GM23338 (cell line): ENCODE measurements at regions not wholly inside any gene's neighbourhood (a gene's known extent, or its start where the extent isn't known, plus 50 kb on each side); places are given as distances from the start of the nearest gene placed in this dataset.
A peak's percentile ranks its signal among the peaks of the same experiment; 100 is the strongest.

Experiments
- ATAC-seq: fragments of 200-7000 bp; cut with Tn5 transposase; 3 replicates; pipeline ENCODE4 v1.9.1; 2020
- DNase-seq: peaks from one replicate; pipeline ENCODE4 v3.0.0-alpha.2; 2015; ENCODE audit warnings: low spot score
- H2AFZ ChIP-seq: fragments of 200-600 bp; sonication (generic); 2 replicates; pipeline ENCODE4 v1.8.0; 2016; ENCODE audit warnings: antibody characterized with exemption, mild to moderate bottlenecking, moderate library complexity
- H3F3A ChIP-seq: fragments of 200-600 bp; sonication (generic); replicated peaks from 2 replicates; pipeline ENCODE4 v1.8.0; 2017; ENCODE audit warnings: antibody characterized with exemption, mixed run types, low read depth
- H3K27ac ChIP-seq: fragments of 200-600 bp; sonication (generic); 2 replicates; pipeline ENCODE4 v1.6.1; 2016; ENCODE audit warnings: low read depth
- H3K27me3 ChIP-seq: fragments of 200-600 bp; sonication (generic); 2 replicates; pipeline ENCODE4 v1.8.0; 2016; ENCODE audit warnings: mild to moderate bottlenecking, mixed run types, moderate library complexity; ENCODE audit not compliant: insufficient read depth
- H3K36me3 ChIP-seq: fragments of 200-600 bp; sonication (generic); 2 replicates; pipeline ENCODE4 v1.8.0; 2016; ENCODE audit warnings: mild to moderate bottlenecking; ENCODE audit not compliant: insufficient read depth
- H3K4me1 ChIP-seq: fragments of 200-600 bp; sonication (generic); 2 replicates; pipeline ENCODE4 v1.8.0; 2016; ENCODE audit warnings: mild to moderate bottlenecking, moderate library complexity; ENCODE audit not compliant: insufficient read depth
- H3K4me2 ChIP-seq: fragments of 200-600 bp; sonication (generic); 2 replicates; pipeline ENCODE4 v1.7.1; 2017; ENCODE audit warnings: mixed run types
- H3K4me3 ChIP-seq: fragments of 200-600 bp; sonication (generic); 2 replicates; pipeline ENCODE4 v1.6.1; 2016; ENCODE audit warnings: mixed run types
- H3K79me2 ChIP-seq: fragments of 200-600 bp; sonication (generic); replicated peaks from 2 replicates; pipeline ENCODE4 v1.8.0; 2017; ENCODE audit warnings: mild to moderate bottlenecking; ENCODE audit not compliant: insufficient read depth
- H3K9me2 ChIP-seq: fragments of 200-600 bp; sonication (generic); 2 replicates; pipeline ENCODE4 v1.8.0; 2017; ENCODE audit not compliant: insufficient read depth
- H4K20me1 ChIP-seq: fragments of 200-600 bp; sonication (generic); replicated peaks from 2 replicates; pipeline ENCODE4 v1.8.0; 2017; ENCODE audit warnings: mild to moderate bottlenecking; ENCODE audit not compliant: insufficient read depth
- H3K27ac Mint-ChIP-seq: 2 replicates; pipeline ENCODE4 v1.8.0; 2020; ENCODE audit warnings: inconsistent platforms, mild to moderate bottlenecking, moderate library complexity, mixed read lengths
- H3K27me3 Mint-ChIP-seq: 3 replicates; pipeline ENCODE4 v1.8.0; 2022; ENCODE audit warnings: low read depth, mild to moderate bottlenecking, moderate library complexity, mixed read lengths, inconsistent platforms; ENCODE audit not compliant: insufficient read depth, poor library complexity
- H3K36me3 Mint-ChIP-seq: 3 replicates; pipeline ENCODE4 v1.8.0; 2021; ENCODE audit warnings: low read depth, mild to moderate bottlenecking, inconsistent platforms, moderate library complexity, mixed read lengths
- H3K4me1 Mint-ChIP-seq: 3 replicates; pipeline ENCODE4 v1.8.0; 2020; ENCODE audit warnings: mild to moderate bottlenecking, inconsistent platforms, mixed read lengths
- H3K4me3 Mint-ChIP-seq: 3 replicates; pipeline ENCODE4 v1.8.0; 2021; ENCODE audit warnings: moderate library complexity, mild to moderate bottlenecking, inconsistent platforms, mixed read lengths
- H3K9me3 Mint-ChIP-seq: 3 replicates; pipeline ENCODE4 v1.8.0; 2020; ENCODE audit warnings: moderate library complexity, mild to moderate bottlenecking, inconsistent platforms, mixed read lengths
- EZH2phosphoT487 ChIP-seq: fragments of 200-600 bp; sonication (generic); IDR thresholded peaks from one replicate; pipeline ENCODE4 v1.8.1; 2018; ENCODE audit warnings: antibody characterized with exemption; ENCODE audit not compliant: unreplicated experiment
- STAT1 ChIP-seq: IDR thresholded peaks from one replicate; pipeline ENCODE4 v1.6.1; 2016; ENCODE audit warnings: antibody characterized with exemption; ENCODE audit not compliant: unreplicated experiment
- TF ChIP-seq, protein P1 (sequence below): fragments of 250-450 bp; sonication (Bioruptor Pico); IDR thresholded peaks from 2 replicates; pipeline ENCODE4 v1.5.0; 2020; ENCODE audit warnings: mild to moderate bottlenecking, moderate library complexity
- TF ChIP-seq, protein P2 (sequence below): IDR thresholded peaks from one replicate; pipeline ENCODE4 v1.6.1; 2018; ENCODE audit warnings: antibody characterized with exemption; ENCODE audit not compliant: unreplicated experiment

GRCh38 chr12:29869946-29870345 is 86.2 kb upstream of the TMTC1 start (continued):
- TF ChIP-seq, protein P1, sequence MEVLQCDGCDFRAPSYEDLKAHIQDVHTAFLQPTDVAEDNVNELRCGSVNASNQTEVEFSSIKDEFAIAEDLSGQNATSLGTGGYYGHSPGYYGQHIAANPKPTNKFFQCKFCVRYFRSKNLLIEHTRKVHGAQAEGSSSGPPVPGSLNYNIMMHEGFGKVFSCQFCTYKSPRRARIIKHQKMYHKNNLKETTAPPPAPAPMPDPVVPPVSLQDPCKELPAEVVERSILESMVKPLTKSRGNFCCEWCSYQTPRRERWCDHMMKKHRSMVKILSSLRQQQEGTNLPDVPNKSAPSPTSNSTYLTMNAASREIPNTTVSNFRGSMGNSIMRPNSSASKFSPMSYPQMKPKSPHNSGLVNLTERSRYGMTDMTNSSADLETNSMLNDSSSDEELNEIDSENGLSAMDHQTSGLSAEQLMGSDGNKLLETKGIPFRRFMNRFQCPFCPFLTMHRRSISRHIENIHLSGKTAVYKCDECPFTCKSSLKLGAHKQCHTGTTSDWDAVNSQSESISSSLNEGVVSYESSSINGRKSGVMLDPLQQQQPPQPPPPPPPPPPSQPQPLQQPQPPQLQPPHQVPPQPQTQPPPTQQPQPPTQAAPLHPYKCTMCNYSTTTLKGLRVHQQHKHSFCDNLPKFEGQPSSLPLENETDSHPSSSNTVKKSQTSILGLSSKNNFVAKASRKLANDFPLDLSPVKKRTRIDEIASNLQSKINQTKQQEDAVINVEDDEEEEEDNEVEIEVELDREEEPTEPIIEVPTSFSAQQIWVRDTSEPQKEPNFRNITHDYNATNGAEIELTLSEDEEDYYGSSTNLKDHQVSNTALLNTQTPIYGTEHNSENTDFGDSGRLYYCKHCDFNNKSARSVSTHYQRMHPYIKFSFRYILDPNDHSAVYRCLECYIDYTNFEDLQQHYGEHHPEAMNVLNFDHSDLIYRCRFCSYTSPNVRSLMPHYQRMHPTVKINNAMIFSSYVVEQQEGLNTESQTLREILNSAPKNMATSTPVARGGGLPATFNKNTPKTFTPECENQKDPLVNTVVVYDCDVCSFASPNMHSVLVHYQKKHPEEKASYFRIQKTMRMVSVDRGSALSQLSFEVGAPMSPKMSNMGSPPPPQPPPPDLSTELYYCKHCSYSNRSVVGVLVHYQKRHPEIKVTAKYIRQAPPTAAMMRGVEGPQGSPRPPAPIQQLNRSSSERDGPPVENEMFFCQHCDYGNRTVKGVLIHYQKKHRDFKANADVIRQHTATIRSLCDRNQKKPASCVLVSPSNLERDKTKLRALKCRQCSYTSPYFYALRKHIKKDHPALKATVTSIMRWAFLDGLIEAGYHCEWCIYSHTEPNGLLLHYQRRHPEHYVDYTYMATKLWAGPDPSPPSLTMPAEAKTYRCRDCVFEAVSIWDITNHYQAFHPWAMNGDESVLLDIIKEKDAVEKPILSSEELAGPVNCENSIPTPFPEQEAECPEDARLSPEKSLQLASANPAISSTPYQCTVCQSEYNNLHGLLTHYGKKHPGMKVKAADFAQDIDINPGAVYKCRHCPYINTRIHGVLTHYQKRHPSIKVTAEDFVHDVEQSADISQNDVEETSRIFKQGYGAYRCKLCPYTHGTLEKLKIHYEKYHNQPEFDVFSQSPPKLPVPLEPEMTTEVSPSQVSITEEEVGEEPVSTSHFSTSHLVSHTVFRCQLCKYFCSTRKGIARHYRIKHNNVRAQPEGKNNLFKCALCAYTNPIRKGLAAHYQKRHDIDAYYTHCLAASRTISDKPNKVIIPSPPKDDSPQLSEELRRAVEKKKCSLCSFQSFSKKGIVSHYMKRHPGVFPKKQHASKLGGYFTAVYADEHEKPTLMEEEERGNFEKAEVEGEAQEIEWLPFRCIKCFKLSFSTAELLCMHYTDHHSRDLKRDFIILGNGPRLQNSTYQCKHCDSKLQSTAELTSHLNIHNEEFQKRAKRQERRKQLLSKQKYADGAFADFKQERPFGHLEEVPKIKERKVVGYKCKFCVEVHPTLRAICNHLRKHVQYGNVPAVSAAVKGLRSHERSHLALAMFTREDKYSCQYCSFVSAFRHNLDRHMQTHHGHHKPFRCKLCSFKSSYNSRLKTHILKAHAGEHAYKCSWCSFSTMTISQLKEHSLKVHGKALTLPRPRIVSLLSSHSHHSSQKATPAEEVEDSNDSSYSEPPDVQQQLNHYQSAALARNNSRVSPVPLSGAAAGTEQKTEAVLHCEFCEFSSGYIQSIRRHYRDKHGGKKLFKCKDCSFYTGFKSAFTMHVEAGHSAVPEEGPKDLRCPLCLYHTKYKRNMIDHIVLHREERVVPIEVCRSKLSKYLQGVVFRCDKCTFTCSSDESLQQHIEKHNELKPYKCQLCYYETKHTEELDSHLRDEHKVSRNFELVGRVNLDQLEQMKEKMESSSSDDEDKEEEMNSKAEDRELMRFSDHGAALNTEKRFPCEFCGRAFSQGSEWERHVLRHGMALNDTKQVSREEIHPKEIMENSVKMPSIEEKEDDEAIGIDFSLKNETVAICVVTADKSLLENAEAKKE (CRISPR knock-in tag) = no peak
- TF ChIP-seq, protein P2, sequence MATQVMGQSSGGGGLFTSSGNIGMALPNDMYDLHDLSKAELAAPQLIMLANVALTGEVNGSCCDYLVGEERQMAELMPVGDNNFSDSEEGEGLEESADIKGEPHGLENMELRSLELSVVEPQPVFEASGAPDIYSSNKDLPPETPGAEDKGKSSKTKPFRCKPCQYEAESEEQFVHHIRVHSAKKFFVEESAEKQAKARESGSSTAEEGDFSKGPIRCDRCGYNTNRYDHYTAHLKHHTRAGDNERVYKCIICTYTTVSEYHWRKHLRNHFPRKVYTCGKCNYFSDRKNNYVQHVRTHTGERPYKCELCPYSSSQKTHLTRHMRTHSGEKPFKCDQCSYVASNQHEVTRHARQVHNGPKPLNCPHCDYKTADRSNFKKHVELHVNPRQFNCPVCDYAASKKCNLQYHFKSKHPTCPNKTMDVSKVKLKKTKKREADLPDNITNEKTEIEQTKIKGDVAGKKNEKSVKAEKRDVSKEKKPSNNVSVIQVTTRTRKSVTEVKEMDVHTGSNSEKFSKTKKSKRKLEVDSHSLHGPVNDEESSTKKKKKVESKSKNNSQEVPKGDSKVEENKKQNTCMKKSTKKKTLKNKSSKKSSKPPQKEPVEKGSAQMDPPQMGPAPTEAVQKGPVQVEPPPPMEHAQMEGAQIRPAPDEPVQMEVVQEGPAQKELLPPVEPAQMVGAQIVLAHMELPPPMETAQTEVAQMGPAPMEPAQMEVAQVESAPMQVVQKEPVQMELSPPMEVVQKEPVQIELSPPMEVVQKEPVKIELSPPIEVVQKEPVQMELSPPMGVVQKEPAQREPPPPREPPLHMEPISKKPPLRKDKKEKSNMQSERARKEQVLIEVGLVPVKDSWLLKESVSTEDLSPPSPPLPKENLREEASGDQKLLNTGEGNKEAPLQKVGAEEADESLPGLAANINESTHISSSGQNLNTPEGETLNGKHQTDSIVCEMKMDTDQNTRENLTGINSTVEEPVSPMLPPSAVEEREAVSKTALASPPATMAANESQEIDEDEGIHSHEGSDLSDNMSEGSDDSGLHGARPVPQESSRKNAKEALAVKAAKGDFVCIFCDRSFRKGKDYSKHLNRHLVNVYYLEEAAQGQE = no peak
- no peak for TF ChIP-seq EZH2phosphoT487

DNA sequence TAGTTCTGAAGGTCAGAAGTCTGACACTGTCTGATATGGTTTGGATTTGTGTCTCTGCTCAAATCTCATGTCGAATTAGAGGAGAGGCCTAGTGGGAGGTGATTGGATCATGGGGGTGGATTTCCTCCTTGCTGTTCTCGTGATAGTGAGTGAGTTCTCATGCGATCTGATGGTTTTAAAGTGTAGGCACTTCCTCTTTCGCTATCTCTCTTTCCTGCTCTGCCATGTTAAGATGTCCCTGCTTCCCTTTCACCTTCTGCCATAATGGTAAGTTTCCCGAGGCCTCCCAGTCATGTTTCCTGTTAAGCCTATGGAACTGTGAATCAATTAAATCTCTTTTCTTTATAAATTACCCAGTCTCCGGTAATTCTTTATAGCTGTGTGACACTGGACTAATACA is 84.1 kb upstream of the TMTC1 start:
- no peak for DNase-seq
- H3K36me3 Mint-ChIP-seq = no peaks in the 10 kb centered on the region
- H3K27ac Mint-ChIP-seq = no peak overlapping the region
- Histone ChIP-seq H4K20me1 (no peaks in the 10 kb centered on the region), H3K4me2 (no peak overlapping the region), H3K4me3 (no peak overlapping the region), H3F3A (no peaks in the 10 kb centered on the region), H2AFZ (peak overlapping the region; percentile 14; the same call in 1 of the 2 replicates), H3K36me3 (no peaks in the 10 kb centered on the region), H3K4me1 (peaks cover 8% of the 10 kb centered on the region; the same call in 1 of the 2 replicates), H3K9me2 (peaks cover 4% of the 10 kb centered on the region; the same call in 1 of the 2 replicates), H3K79me2 (no peaks in the 10 kb centered on the region), H3K27ac (no peak overlapping the region), H3K27me3 (peaks cover 25% of the 10 kb centered on the region)
- no peak overlapping the region for H3K4me3 Mint-ChIP-seq
- peaks cover 20% of the 10 kb centered on the region for H3K27me3 Mint-ChIP-seq
- no peak for ATAC-seq
- peaks cover 24% of the 10 kb centered on the region for H3K4me1 Mint-ChIP-seq
- H3K9me3 Mint-ChIP-seq = no peaks in the 10 kb centered on the region
- no peak for TF ChIP-seq EZH2phosphoT487
- TF ChIP-seq STAT1 = no peak
